IPS DF 19.7 (cell line): ENCODE measurements at regions not wholly inside any gene's neighbourhood (a gene's known extent, or its start where the extent isn't known, plus 50 kb on each side); places are given as distances from the start of the nearest gene placed in this dataset.
A peak's percentile ranks its signal among the peaks of the same experiment; 100 is the strongest.

ENCODE experiments used
- DNase-seq: peaks from one replicate; pipeline ENCODE4 v3.0.0-alpha.2; 2013; ENCODE audit warnings: low read depth, low spot score

GRCh38 chr6:3999800-4000661 lies 78.9 kb downstream of the FAM217A start:
- DNase-seq = no peak

- no peak for DNase-seq
Observed at GRCh38 chr6:4004249-4004648, 74.7 kb downstream of the FAM217A start.

- DNase-seq = no peak
Observed at GRCh38 chr6:4008324-4009047, 70.5 kb downstream of the FAM217A start.

GRCh38 chr6:4009486-4009885 lies 69.5 kb downstream of the FAM217A start:
- no peak for DNase-seq

GRCh38 chr6:4010048-4010447 lies 68.9 kb downstream of the FAM217A start:
- DNase-seq = no peak

GRCh38 chr6:4010689-4011090 lies 68.2 kb downstream of the FAM217A start:
- no peak for DNase-seq

GRCh38 chr6:4012826-4013225 lies 66.1 kb downstream of the FAM217A start:
- DNase-seq = no peak

- DNase-seq = no peak
Observed at GRCh38 chr6:4017058-4017739, 61.7 kb downstream of the FAM217A start.

GRCh38 chr6:4017834-4018170 lies 61.1 kb downstream of the FAM217A start:
- DNase-seq = no peak

- peak; percentile 73 for DNase-seq
Observed at GRCh38 chr6:4018171-4018923, 60.6 kb downstream of the FAM217A start.
